B cell (primary cell): ENCODE measurements at regions not wholly inside any gene's neighbourhood (a gene's known extent, or its start where the extent isn't known, plus 50 kb on each side); places are given as distances from the start of the nearest gene placed in this dataset.
"Not testable (repeated sequence)": the region's sequence is repeated elsewhere in the genome, so short reads cannot be mapped to it uniquely, and the experiment has no call there.

Source experiments
- ATAC-seq: fragments of 200-7000 bp; cut with Tn5 transposase; one replicate; pipeline ENCODE4 v1.10.0; 2021; ENCODE audit warnings: low read depth, mild to moderate bottlenecking, moderate number of reproducible peaks, moderate library complexity
- CTCF ChIA-PET: fragments of 350-600 bp; sonication (Branson Sonifier 250); formaldehyde crosslinking; loops from one replicate; lab custom pipeline; 2021; ENCODE audit warnings: antibody characterized with exemption, inconsistent platforms; lab: Charles Lee
- POLR2A ChIA-PET: fragments of 350-600 bp; sonication (Branson Sonifier 250); formaldehyde crosslinking; loops from one replicate; lab custom pipeline; 2021; ENCODE audit warnings: antibody characterized with exemption; lab: Charles Lee
- DNase-seq: peaks from one replicate; pipeline ENCODE4 v3.0.0; 2013
- H2AFZ ChIP-seq: 2 replicates; pipeline ENCODE4 v1.6.1; 2012; ENCODE audit warnings: mild to moderate bottlenecking, low read depth, low read length; ENCODE audit not compliant: insufficient read depth, poor library complexity, severe bottlenecking
- H3K27ac ChIP-seq, 2 donors: 1 replicate in 1 of 2; 2 replicates in 1 of 2; pipeline ENCODE4 v1.5.1; 2012 to 2013; ENCODE audit warnings: low read length in 2 of 2, mild to moderate bottlenecking in 2 of 2, moderate library complexity in 1 of 2
- H3K27me3 ChIP-seq, 4 experiments: fragments of 200-600 bp in 1 of 4; sonication (generic) in 1 of 4; replicated peaks in 1 of 4; 1 replicate in 2 of 4; 2 replicates in 2 of 4; pipeline versions ENCODE4 v1.6.1 to v1.7.0; 2013 to 2016; ENCODE audit warnings: low read length in 3 of 4, mild to moderate bottlenecking in 2 of 4, mixed read lengths in 1 of 4, moderate library complexity in 1 of 4; ENCODE audit not compliant: insufficient read depth in 4 of 4, control insufficient read depth in 3 of 4; ENCODE audit errors: control extremely low read depth in 1 of 4
- H3K36me3 ChIP-seq, 2 experiments: replicated peaks in 1 of 2; 1 replicate in 1 of 2; 2 replicates in 1 of 2; pipeline versions ENCODE4 v1.6.1 to v1.7.1; 2013; ENCODE audit warnings: low read length in 1 of 2; ENCODE audit not compliant: insufficient read depth in 2 of 2, control insufficient read depth in 1 of 2; ENCODE audit errors: control extremely low read depth in 1 of 2, extremely low read depth in 1 of 2
- H3K4me1 ChIP-seq, 2 donors: fragments of 200-600 bp in 1 of 2; sonication (generic) in 1 of 2; 1 replicate in 1 of 2; 2 replicates in 1 of 2; pipeline versions ENCODE4 v1.5.1 to v1.6.1; 2013 to 2017; ENCODE audit warnings: low read length in 2 of 2; ENCODE audit not compliant: control insufficient read depth in 2 of 2, insufficient read depth in 2 of 2
- H3K4me2 ChIP-seq: replicated peaks from 2 replicates; pipeline ENCODE3; 2012; ENCODE audit warnings: mild to moderate bottlenecking, low read depth, low read length; ENCODE audit not compliant: poor library complexity, severe bottlenecking
- H3K4me3 ChIP-seq, 5 experiments: fragments of 200-600 bp in 1 of 5; sonication (generic) in 1 of 5; 1 replicate in 3 of 5; 2 replicates in 2 of 5; pipeline versions ENCODE4 v1.5.1 to v1.7.0; 2011 to 2016; ENCODE audit warnings: low read length in 4 of 5, mild to moderate bottlenecking in 4 of 5, low read depth in 2 of 5, control low read depth in 1 of 5, moderate library complexity in 1 of 5; ENCODE audit not compliant: insufficient read depth in 1 of 5; ENCODE audit errors: control extremely low read depth in 1 of 5, extremely low read depth in 1 of 5
- H3K79me2 ChIP-seq: fragments of 200-600 bp; sonication (generic); one replicate; pipeline ENCODE4 v1.6.0; 2016; ENCODE audit warnings: low read length; ENCODE audit not compliant: control insufficient read depth, insufficient read depth
- H3K9ac ChIP-seq: fragments of 200-600 bp; sonication (generic); 2 replicates; pipeline ENCODE4 v1.6.1; 2017; ENCODE audit warnings: mild to moderate bottlenecking, low read length, moderate library complexity
- H3K9me3 ChIP-seq, 3 donors: one replicate each; pipeline versions ENCODE4 v1.6.1 to v1.7.1; 2013; ENCODE audit warnings: low read length in 2 of 3; ENCODE audit not compliant: control insufficient read depth in 2 of 3, insufficient read depth in 1 of 3; ENCODE audit errors: control extremely low read depth in 1 of 3
- H4K20me1 ChIP-seq: 2 replicates; pipeline ENCODE4 v1.6.0; 2012; ENCODE audit warnings: mild to moderate bottlenecking, low read length; ENCODE audit not compliant: insufficient read depth, control insufficient read depth, poor library complexity, severe bottlenecking
- H3K27ac Mint-ChIP-seq: one replicate; pipeline ENCODE4 v1.8.0; 2021; ENCODE audit warnings: mixed read lengths
- H3K27me3 Mint-ChIP-seq: one replicate; pipeline ENCODE4 v1.8.0; 2021; ENCODE audit warnings: mixed read lengths
- H3K4me1 Mint-ChIP-seq: one replicate; pipeline ENCODE4 v1.8.0; 2021; ENCODE audit warnings: mixed read lengths
- H3K4me3 Mint-ChIP-seq: one replicate; pipeline ENCODE4 v1.8.0; 2021; ENCODE audit warnings: mixed read lengths
- H3K9me3 Mint-ChIP-seq: one replicate; pipeline ENCODE4 v1.8.0; 2022; ENCODE audit warnings: mixed read lengths; ENCODE audit not compliant: insufficient read depth
- CTCF ChIP-seq: fragments of 200-600 bp; IDR thresholded peaks from one replicate; pipeline ENCODE4 v1.8.0; 2022; ENCODE audit warnings: antibody characterized with exemption, mild to moderate bottlenecking
- EZH2 ChIP-seq: IDR thresholded peaks from 2 replicates; pipeline ENCODE4 v1.6.1; 2012; ENCODE audit warnings: borderline replicate concordance, low read depth, mild to moderate bottlenecking, moderate library complexity, low read length; ENCODE audit not compliant: insufficient read depth, poor library complexity, severe bottlenecking
- WGBS: methylation state at CpG from one replicate; pipeline ENCODE4 v1.1.5; 2013; ENCODE audit warnings: missing lambda C conversion rate; ENCODE audit not compliant: insufficient coverage; 5-methylcytosine and 5-hydroxymethylcytosine counted together
- intact Hi-C: fragments of 100-400 bp; cut with micrococcal nuclease; formaldehyde crosslinking; loops from one replicate; pipeline ENCODE4 v1.10.0; 2022

DNA sequence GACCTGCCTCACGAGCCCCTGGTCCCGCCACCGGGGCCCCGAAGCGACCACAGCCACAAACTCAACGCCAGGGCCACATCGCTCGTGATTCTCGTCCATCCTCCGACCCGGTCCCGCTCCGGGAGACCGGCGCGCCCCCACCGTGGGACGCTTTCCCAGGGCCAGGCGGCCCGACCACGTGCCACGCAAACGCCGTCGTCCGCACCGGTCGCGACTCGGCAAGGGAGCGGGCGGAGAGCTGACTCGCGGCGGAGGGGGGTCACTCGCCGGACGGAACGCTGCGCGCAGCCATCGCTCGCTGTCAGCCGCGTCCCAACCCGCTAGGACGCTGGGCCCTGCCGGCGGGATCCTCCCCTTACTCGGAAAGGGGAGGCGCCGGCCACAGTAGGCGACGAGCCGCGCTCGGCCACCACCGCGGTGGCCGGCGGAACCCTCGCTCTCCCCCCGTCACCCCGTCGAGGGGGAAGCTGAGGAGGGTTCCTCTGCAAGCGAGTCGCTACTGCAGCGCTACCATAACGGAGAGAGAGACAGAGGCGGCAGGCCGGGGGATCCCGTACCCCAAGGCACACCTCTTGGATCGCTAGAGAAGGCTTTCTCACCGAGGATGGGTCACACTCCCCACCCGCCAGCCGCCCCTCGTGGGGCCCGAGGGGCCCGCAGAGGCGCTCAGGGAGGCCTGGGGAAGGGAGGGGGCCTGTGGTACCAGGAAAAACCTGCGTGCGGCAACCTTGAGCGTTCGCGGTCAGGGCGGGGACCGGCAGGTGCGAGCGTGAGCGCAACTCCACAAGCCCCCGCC lies 511.8 kb upstream of the ZNF337 start:
- TF ChIP-seq EZH2 (no peak), CTCF (no peak)
- peaks cover 0 to 14% (median 0%) of the 10 kb centered on the region in 3 donors for H3K9me3 ChIP-seq
- H3K79me2 ChIP-seq = no peaks in the 10 kb centered on the region
- H3K27me3 Mint-ChIP-seq = peaks cover 25% of the 10 kb centered on the region
- 22% methylated on average over 79 of the region's 91 CpGs for WGBS
- no peaks in the 10 kb centered on the region for H3K4me1 Mint-ChIP-seq
- ChIA-PET CTCF (no interaction called here), POLR2A (no interaction called here)
- no peaks in the 10 kb centered on the region for H3K9me3 Mint-ChIP-seq
- no peak overlapping the region for H3K4me3 Mint-ChIP-seq
- H3K27ac Mint-ChIP-seq = no peak overlapping the region
- no peak overlapping the region for H3K4me3 ChIP-seq
- ATAC-seq (no peak), DNase-seq (no peak)
- H3K27ac ChIP-seq = no peak overlapping the region
- H3K4me2 ChIP-seq = no peak overlapping the region
- H3K36me3 ChIP-seq = no peaks in the 10 kb centered on the region
- intact Hi-C loops = no loop called here
- no peak overlapping the region for H2AFZ ChIP-seq
- peaks cover 0 to 8% (median 2%) of the 10 kb centered on the region in 4 experiments for H3K27me3 ChIP-seq
- no peaks in the 10 kb centered on the region for H3K4me1 ChIP-seq
- no peak overlapping the region for H3K9ac ChIP-seq
- no peaks in the 10 kb centered on the region for H4K20me1 ChIP-seq

DNA sequence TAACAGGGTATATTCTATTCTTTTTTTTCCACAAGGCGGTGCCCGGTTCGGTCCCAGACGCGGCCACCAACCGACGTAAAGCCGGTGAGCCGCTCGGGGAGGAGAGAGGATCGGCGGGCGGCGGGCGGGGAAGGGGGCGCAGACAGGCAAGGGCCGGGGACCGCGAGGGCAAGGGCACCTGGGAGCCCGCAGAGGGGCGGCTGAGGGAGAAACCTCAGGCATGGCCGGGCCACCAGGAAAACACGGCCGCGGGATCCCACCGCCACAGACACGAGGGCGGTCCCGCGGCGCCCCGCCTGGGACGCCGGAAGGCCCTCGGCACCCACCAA lies 511.3 kb upstream of the ZNF337 start:
- DNase-seq, H3K79me2 ChIP-seq, ATAC-seq, H3K36me3 ChIP-seq, H3K4me2 ChIP-seq, H3K9ac ChIP-seq, H3K4me3 Mint-ChIP-seq, H4K20me1 ChIP-seq, H3K4me1 ChIP-seq, POLR2A ChIA-PET, H3K27me3 ChIP-seq, H3K27ac Mint-ChIP-seq, H3K4me1 Mint-ChIP-seq, intact Hi-C loops, CTCF ChIA-PET, H3K9me3 Mint-ChIP-seq, H3K4me3 ChIP-seq, H3K27ac ChIP-seq, H2AFZ ChIP-seq: not testable (repeated sequence)
- WGBS = 17% methylated on average over 35 of the region's 35 CpGs
- peaks cover 0 to 14% (median 0%) of the 10 kb centered on the region in 3 donors for H3K9me3 ChIP-seq
- H3K27me3 Mint-ChIP-seq = peaks cover 25% of the 10 kb centered on the region
